HCT116 (cell line): ENCODE measurements at regions not wholly inside any gene's neighbourhood (a gene's known extent, or its start where the extent isn't known, plus 50 kb on each side); places are given as distances from the start of the nearest gene placed in this dataset.

Source experiments
- CBX3 ChIP-seq: IDR thresholded peaks from 2 replicates; pipeline ENCODE4 v1.6.1; 2012; ENCODE audit warnings: low read depth
- CEBPB ChIP-seq: IDR thresholded peaks from 2 replicates; pipeline ENCODE4 v1.6.1; 2012; ENCODE audit warnings: low read depth
- CTCF ChIP-seq, 3 experiments: fragments of 200-600 bp in 1 of 3; sonication (generic) in 1 of 3; IDR thresholded peaks in 2 of 3; conservative IDR thresholded peaks in 1 of 3; 2 replicates each; pipeline ENCODE4 v1.5.1; 2012 to 2017; ENCODE audit warnings: low read depth in 2 of 3, low read length in 2 of 3, antibody characterized with exemption in 1 of 3, borderline replicate concordance in 1 of 3, control low read depth in 1 of 3, mild to moderate bottlenecking in 1 of 3, mixed read lengths in 1 of 3, mixed run types in 1 of 3, moderate library complexity in 1 of 3; ENCODE audit not compliant: insufficient read depth in 1 of 3
- EZH2 ChIP-seq: fragments of 200-600 bp; sonication (generic); IDR thresholded peaks from 2 replicates; pipeline ENCODE4 v1.6.1; 2017; ENCODE audit warnings: antibody characterized with exemption, mixed run types
- EZH2phosphoT487 ChIP-seq: fragments of 200-600 bp; IDR thresholded peaks from 2 replicates; pipeline ENCODE4 v1.6.1; 2018; ENCODE audit warnings: antibody characterized with exemption, borderline replicate concordance
- JUND ChIP-seq: IDR thresholded peaks from 2 replicates; pipeline ENCODE4 v1.6.1; 2012
- MAX ChIP-seq: IDR thresholded peaks from 2 replicates; pipeline ENCODE4 v1.6.1; 2012
- POLR2A ChIP-seq: IDR thresholded peaks from 2 replicates; pipeline ENCODE4 v1.7.0; 2011; ENCODE audit warnings: borderline replicate concordance; ENCODE audit not compliant: insufficient read depth, insufficient read length; ENCODE audit errors: extremely low read depth
- POLR2AphosphoS5 ChIP-seq: IDR thresholded peaks from 2 replicates; pipeline ENCODE4 v1.6.1; 2011; ENCODE audit warnings: mild to moderate bottlenecking, low read depth, low read length, moderate library complexity
- RAD21 ChIP-seq: IDR thresholded peaks from 2 replicates; pipeline ENCODE4 v1.6.1; 2012; ENCODE audit warnings: low read depth, mild to moderate bottlenecking
- REST ChIP-seq: IDR thresholded peaks from 2 replicates; pipeline ENCODE4 v1.6.1; 2012; ENCODE audit warnings: low read depth
- SIN3A ChIP-seq: IDR thresholded peaks from 2 replicates; pipeline ENCODE4 v1.6.1; 2012; ENCODE audit warnings: low read depth
- SP1 ChIP-seq: IDR thresholded peaks from 2 replicates; pipeline ENCODE4 v1.6.1; 2012; ENCODE audit warnings: low read depth
- ZNF274 ChIP-seq: fragments of 200-500 bp; sonication (Bioruptor generic); IDR thresholded peaks from 2 replicates; pipeline ENCODE4 v1.6.1; 2014; ENCODE audit warnings: mild to moderate bottlenecking, low read depth, low read length, inconsistent platforms

GRCh38 chr2:67159929-67160328, 237.2 kb upstream of the ETAA1 start:
- no peak for TF ChIP-seq ZNF274
- no peak for TF ChIP-seq CTCF (IDR thresholded peaks at IDR 0.05 in 2 of 3, conservative IDR thresholded peaks at IDR 0.05 in 1 of 3; ENCODE audit: borderline replicate concordance in 1 of 3, insufficient read depth in 1 of 3, low read depth in 2 of 3, low read length in 2 of 3)
- no peak for TF ChIP-seq CBX3
- TF ChIP-seq POLR2AphosphoS5, result no peak
- TF ChIP-seq SIN3A, result no peak
- no peak for TF ChIP-seq EZH2
- TF ChIP-seq JUND, result no peak
- TF ChIP-seq CEBPB, result no peak
- no peak for TF ChIP-seq EZH2phosphoT487
- no peak for TF ChIP-seq MAX
- TF ChIP-seq REST, result no peak
- no peak for TF ChIP-seq SP1
- TF ChIP-seq POLR2A, result no peak
- no peak for TF ChIP-seq RAD21
